KBM-7 (cell line): ENCODE measurements at regions not wholly inside any gene's neighbourhood (a gene's known extent, or its start where the extent isn't known, plus 50 kb on each side); places are given as distances from the start of the nearest gene placed in this dataset.
"Not testable (repeated sequence)": the region's sequence is repeated elsewhere in the genome, so short reads cannot be mapped to it uniquely, and the experiment has no call there.

ENCODE experiments used
- DNase-seq: peaks from one replicate; pipeline ENCODE4 v3.0.0-alpha.2; 2015
- in situ Hi-C: fragments of 300-500 bp; cut with MboI; formaldehyde crosslinking; loops from 2 replicates; pipeline ENCODE4 v1.14.3; 2020; ENCODE audit warnings: low sequenced_read_pairs, low pct_unique_long_range_greater_than_20kb, mixed read lengths

DNA sequence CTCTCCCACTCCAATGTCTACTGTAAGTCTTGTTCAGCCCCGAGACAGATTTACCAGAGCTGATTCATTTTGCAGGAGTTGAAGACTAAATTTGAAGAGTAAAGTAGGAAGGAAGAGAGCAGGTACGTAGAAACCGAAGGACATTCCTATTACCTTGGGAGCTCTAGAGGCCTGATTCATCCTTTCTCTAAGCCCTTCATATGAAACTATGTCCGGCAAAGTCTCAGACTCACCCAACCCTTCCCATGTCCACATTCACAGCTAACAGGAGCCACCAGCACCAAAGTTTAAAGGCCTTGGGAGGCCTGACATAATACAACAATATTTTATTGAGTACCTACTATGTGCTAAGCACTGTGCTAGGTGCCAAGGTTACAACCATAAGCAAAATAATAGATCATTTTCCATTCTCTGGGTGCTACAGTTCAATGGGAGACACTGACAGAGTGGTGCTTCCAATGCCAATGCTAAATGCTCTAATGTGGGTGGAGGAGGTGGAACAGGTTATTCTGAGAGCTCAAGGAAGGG lies 86.6 kb downstream of the PHLDA1 start:
- in situ Hi-C loops, result no loop called here
- DNase-seq, result no peak

DNA sequence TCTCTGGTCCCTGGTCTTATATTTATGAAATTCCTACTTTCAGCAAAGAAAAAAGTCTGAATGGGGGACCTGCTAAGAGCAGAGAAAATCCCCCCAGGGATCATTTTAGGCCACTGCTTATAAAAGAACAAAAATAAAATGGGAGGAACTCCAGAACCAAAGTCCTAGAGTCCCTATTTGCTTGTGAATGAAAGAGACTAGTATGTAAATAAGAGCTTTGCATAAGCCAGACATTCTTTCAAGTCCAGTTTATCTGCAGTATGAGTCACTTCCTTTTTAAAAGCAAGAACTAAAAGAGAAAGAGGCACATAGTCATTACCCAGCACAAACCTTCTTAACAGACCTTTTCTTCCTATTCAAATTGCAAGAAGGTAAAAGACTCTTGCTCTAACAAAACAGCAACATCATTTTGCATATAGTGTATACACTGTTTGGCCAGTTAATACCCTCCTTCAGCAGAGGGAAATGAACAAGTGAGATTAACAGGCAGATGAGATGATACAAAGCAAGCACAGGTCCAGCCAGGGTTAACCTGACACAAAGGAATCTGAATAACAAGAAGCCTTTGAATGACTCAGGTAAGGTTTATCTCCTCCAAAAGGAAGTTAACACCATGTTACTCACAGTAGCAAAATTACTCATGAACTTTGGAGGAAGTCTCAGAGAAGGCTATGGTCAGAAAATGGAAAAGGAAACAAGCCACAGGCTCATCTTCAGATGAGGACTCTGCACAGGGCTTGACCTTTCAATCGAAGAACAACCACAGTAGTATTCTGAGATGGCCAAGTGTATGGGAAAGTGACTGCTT lies 87.3 kb downstream of the PHLDA1 start:
- in situ Hi-C loops, result no loop called here
- peak; percentile 50 for DNase-seq

DNA sequence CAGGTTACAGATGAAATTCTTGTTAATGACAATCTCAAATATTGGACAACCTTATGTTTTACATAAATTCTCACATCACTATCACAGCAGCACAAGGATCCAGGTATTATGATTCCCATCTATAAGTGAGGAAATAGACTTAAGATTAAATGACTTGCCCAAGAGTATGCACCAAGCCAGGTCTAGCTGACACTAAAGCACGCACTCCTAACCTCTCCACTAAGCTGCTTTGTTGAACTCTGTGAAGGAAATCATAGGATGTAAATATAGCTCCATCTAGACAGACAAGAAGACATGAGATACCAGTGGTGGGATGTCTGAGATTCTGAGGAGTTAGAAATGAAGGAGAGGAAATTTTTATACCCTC lies 87.9 kb downstream of the PHLDA1 start:
- in situ Hi-C loops, result no loop called here
- no peak for DNase-seq

DNA sequence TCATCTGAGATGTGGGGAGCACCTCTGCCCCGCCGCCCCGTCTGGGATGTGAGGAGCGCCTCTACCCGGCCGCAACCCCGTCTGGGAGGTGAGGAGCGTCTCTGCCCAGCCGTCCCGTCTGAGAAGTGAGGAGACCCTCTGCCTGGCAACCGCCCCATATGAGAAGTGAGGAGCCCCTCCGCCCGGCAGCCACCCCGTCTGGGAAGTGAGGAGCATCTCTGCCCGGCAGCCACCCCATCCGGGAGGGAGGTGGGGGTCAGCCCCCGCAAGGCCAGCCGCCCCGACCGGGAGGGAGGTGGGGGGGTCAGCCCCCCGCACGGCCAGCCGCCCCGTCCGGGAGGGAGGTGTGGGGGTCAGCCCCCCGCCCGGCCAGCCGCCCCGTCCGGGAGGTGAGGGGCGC lies 89.9 kb downstream of the PHLDA1 start:
- in situ Hi-C loops, result not testable (repeated sequence)

DNA sequence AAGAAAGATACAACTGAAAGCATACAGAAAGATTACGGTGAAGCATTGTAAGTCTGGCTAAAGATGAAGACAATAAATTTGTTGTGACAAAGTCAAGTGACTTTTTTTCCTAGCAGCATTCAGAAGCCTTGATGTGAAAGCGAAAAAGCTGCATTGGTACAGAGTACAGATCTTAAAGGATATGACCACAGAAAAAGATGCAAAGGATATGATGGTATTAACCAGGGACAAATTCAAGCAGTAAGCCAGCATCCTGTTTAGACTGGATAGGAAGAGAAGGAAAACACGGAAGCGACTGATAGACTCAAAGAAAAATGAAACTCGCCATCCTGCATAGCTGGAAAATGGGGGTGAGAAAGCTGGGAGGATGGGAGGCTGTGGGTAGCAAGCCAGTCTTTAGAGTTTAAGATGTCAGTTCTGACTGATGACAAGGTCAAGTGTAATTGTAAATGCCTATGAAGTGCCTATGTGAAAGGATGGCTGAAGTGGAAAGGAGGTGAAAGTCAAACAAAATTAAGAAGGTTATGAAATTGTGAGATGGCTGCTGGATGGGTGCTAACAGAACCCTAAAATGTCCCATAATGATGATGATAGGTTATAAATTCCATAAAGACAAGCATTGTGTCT lies 92.4 kb downstream of the PHLDA1 start:
- in situ Hi-C loops, result no loop called here
- no peak for DNase-seq

More for the DNA sequence above, 89.9 kb downstream of the PHLDA1 start:
- not testable (repeated sequence) for DNase-seq

DNA sequence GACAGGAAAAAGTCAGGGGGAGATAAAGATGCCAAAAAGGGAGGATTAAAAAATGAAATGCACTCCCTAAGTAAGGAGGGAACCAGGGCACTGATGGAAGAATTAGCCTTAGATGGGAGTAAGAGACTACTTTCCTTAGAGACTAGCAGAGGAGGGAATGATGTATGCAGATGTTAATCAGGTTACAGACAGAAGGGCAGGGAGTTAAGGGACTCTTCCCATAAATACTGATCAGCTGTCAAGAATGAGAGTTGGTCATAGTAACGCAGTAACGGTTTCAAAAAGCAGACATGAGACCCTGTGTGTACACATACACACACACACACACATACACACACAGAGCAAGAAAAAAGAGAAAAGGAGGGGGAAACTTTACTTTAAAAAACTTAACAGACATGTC lies 93.4 kb downstream of the PHLDA1 start:
- no peak for DNase-seq
- in situ Hi-C loops, result no loop called here

DNA sequence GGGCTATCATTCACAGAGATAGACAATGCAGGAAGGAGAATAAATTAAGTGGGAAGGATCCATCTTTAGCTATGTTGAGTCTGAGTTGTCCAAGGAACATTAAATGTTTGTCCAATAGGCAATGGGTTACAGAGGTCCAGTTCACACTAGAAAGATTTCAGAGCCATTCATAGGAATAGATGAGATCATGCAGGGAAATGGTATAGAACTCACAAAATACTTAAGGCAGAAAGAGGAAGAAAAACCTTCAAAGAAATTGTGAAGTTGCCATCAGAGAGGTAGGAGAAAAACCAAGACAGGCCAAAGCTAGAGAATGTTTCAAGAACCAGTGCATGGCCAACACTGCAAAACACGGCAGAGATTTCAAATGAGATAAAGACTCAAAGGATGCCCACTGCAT lies 94.1 kb downstream of the PHLDA1 start:
- in situ Hi-C loops, result no loop called here

DNA sequence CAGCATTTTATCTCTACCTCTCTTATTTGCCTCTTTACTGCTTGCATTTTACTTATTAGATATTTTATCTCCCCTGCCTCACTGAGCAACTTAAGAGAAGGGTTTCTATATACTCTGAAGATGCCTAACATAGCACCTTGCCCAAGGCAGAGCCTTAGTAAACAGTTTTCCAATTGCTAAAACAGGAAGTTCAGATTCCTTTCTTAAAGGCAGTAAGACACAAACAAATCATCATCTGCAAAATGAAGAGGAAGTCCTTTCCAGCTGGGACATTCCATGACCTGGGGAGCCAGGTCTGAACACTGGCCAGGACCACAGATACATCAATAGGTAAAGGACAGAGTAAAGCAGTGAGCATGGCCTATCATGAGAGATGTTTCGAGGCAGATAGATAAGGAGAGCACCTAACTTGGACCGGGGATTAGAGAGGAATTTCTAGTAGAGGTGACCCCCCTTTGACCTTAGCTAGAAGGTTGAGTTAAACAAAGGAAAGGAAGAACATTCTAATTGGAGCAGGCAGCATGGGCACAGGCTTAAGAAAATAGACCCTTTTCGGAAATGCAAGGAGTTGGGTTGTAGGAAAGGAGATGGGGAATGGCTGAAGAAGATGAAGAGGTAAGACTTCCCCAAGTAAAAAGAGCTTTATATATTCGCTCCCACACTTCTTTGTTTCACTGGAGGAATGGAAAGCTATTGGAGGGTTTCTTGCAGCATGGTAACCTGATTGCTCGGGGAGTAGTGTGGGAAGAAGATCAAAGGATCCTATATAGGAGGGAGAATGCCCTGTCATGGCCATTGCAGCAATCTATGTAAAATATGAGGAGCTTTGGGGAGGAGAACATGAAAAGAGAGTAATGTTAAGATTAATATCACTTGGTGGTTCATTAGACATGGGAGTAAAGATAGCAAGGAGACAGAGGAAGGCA lies 94.8 kb downstream of the PHLDA1 start:
- DNase-seq, result no peak
- in situ Hi-C loops, result no loop called here

More for the DNA sequence above, 94.1 kb downstream of the PHLDA1 start:
- no peak for DNase-seq

DNA sequence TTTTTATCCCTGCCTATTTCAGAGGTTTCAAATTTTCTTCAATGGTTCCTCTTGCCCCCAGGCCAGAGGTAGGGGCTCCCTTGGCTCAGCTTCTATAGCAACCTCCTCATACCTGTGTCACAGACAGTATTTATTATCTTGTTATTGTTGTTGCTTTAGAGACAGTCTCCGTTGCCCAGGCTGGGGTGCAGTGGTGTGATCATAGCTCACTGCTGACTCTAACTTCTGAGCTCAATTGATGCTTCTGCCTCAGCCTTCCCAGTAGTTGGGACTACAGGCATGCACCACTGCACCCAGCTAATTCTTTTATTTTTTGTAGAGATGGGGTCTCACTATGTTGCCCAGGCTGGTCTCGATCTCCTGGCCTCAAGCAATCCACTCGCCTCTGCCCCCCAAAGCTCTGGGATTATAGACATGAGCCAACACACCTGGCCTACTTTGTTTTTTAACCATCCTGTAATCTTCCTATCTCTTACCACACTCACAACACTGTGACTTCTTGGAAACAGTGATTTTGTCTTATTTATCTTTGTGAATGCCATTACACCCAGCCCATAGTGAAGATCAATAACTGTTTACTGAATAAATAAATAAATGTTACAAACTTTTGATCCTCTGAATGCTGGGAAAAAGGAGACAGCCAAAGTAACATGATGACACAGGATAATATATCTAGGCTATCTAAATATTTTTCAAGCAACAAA lies 95.9 kb downstream of the PHLDA1 start:
- DNase-seq, result no peak
- in situ Hi-C loops, result no loop called here

DNA sequence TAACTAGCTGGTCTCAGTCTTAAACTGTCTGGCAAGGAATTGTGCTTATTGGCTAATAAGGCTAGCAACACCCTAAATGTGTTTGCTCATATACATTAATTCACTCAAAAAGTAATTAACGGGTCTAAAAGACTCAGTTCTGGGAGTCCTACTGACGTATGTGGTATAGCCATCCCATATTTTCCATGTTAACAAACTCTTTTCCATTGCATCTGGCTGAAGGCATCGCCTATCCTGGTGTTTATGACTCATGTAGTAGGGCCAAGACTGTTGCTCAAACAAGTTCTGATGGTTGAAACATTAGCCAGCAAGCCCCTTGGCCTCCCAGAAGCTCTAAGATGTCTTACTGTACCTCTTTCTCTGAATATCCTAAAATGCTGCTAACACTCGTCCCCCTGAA lies 98.5 kb downstream of the PHLDA1 start:
- in situ Hi-C loops, result no loop called here
- DNase-seq, result no peak

DNA sequence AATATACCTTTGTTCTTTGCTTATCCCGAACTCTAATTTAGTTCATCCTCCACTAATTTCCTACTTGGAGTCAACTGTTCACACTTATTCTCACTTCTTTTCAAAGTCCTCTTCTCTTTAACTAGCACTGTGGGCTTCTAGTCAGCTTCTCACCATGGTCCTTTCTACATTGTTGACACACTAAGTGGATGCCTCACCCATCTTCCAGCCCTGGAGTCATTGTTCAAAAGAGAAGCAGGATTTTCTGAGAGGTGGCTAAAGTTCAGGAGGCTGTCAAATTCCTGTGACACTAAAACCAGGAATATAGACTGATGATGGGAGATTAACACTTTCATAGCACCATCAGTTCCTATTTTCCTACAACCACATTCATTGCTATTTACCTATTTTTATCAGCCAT lies 99.3 kb downstream of the PHLDA1 start:
- in situ Hi-C loops, result no loop called here
- no peak for DNase-seq

DNA sequence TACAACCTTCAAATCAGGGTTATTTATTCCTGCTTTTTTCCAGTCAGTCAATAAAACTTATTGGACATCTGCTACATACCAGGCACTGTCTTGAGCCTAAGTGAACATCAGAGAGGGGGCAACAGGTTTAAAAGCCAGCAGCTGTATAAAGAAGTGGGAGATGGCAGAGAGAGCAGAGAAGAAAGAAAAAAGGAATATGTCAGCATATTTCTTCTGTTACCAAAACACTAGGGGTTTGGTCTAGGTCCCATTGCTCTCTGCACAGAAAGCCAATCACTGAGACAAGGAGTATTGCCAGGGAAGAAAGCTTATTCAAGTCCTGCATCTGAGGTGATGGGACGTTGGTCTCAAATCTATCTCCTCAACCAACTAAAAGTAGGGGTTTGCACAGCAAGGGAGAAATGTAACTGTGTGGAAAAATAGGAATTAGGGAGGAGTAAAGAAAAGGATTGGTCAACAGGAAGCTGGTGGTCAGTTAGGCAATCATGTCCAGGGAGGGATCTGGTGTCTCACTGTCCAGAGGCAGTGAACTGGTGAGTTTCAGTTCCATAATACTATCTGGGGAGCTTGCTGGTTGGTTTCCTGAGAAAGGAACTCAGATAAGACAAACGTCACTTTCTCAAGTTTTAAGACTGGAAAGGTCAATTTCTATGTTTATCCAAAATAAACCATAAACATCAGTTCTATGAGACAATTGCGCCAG lies 107.5 kb downstream of the PHLDA1 start:
- no peak for DNase-seq
- in situ Hi-C loops, result no loop called here

DNA sequence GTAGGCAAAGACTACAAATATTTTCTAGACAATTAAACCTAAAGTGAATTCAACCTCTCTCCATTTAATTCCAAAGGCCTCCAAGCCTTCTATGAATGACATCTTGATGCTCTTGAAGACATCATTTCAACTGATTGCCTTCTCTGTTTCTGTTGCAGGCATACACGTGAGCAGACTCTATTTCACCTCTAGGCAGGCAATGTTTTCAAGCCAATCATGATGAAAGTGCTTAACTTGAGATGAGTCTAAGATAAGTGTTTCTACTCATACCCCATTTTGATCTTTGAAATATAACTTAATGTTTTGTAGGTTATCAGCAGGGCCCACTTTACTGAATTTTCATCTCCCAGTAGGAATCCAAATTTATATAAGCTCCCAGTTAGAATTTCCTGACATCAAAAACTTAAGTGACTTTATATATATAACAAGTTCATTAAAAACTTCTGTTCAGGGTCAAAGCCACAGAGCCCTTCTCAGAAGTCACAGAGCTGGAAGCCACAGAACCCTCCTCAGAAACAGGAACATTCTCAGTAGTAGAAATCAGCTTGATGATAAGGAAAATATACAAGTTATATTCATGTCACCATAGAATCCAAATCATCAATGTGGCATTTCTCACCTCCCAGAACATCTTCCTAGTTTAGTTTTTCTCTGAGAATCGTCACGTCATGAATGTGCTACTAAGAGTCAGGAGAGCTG lies 108.5 kb downstream of the PHLDA1 start:
- DNase-seq, result no peak
- in situ Hi-C loops, result no loop called here

DNA sequence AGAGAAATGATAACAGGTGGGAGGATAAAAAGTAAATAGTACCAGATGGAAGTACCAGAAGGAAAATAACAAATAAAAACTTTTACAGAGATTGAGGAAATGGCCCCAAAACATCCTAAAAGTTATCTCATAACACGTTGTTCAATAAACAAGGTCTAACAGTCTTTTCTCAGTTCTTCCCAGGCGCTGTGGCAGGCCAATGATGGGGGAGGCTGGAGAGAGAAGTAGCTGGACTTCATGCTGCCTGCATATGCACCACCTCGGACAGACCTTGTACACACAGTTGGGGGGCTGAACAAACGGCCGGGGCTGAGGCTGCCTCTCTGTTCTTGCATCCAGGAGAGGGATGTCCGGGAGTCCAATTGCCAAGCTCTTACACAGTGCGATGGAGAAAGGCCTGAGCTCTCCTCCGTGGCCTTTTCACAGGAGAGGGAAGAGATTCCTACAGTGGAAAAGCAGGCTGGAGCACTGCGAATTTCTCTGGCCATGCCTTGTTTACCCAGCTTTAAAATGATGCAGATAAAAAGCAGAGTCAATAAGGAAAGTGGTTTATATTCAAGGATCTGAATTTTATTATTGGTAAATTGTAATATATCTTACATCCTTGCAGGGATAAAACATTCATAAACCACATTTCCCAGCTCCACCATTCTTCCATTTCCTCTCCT lies 109.8 kb downstream of the PHLDA1 start:
- DNase-seq, result no peak
- in situ Hi-C loops, result no loop called here

DNA sequence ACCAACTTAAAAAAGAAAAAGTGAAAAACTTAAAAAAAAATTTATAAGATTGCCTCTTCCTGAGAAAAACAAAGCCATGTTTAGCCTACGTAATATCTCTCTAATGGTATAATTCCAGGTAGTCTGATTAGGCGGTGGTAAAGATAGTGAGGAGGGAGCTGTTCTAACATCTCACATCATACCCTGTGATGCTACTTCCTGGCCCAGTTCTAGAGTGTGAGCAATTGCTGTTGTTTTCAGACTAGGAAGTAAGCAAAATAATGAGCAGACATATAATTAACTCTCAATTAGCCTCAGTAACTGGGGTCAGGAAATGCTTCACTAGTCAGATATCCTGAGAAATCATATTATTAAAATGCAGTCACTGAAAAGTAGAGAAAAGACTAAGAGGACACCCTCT lies 113.9 kb downstream of the PHLDA1 start:
- in situ Hi-C loops, result no loop called here
- no peak for DNase-seq

DNA sequence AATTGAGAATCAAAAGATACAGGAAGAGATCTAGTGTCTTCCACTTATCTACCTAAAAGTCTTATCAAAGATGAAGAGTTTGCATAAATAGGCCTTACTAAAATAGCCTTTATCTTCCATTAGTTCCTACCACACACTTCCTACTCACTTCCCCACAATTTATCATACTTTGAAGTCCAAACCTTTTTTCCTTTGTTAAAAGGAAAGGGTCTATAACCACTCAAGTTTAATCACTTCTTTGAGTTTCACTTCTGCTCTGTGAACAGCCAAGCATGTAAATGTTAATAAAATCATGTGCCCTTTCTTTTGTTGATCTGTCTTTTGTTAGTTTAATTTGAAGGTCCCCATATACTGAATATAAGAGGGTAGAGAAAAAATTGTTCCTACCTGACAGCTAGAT lies 114.5 kb downstream of the PHLDA1 start:
- DNase-seq, result peak; percentile 42
- in situ Hi-C loops, result no loop called here

DNA sequence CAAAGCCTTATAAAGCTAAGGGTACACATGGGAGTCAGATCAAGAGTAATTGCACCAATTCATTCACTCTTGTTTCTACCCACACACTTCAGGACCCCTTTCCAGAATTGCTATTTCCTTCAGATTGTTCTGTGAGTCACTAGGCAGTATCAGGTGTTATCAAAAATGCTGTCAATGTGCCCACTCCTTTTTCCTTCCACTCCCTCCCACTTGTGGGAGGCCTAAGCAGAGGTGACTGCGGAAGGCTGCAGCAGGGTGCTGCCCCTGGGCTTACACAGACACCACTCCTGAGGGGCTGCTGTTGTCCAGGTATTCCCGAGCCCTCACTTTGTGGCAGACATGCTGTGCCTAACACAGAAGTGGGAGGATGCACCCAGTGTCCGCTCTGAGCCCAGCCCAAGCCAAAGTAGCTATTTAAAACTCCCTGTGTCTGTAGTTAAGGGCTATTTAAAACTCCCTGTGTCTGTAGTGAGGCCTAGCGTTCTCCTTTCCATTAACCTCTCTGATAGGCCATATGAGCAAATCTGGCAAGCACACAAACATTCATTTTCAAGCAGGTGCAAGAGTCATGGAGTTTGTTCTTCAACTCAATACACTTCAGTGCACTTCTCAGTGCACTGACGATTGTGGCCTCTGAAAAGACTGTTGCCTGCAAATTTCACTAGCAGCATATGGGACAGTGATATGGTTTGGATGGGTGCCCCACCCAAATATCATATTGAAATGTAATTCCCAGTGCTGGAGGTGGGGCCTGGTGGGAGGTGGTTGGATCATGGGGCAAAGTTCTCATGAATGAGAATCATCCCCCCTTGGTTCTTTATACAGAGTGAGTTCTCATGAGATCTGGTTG lies 117.8 kb downstream of the PHLDA1 start:
- no peak for DNase-seq
- in situ Hi-C loops, result no loop called here
